Testis (tissue), 2 donors: ENCODE measurements at regions not wholly inside any gene's neighbourhood (a gene's known extent, or its start where the extent isn't known, plus 50 kb on each side); places are given as distances from the start of the nearest gene placed in this dataset.

Experiments used
- DNase-seq: peaks from one replicate; pipeline ENCODE4 v3.0.0-alpha.2; 2019
- H3K27ac ChIP-seq, 2 donors: fragments of 200-600 bp; sonication (generic); one replicate each; pipeline ENCODE4 v1.5.1; 2019
- H3K27me3 ChIP-seq: fragments of 200-600 bp; sonication (generic); one replicate; pipeline ENCODE4 v1.5.1; 2019
- H3K36me3 ChIP-seq: fragments of 200-600 bp; sonication (generic); one replicate; pipeline ENCODE4 v1.5.1; 2017; ENCODE audit warnings: low read depth; ENCODE audit errors: missing control alignments
- H3K4me1 ChIP-seq: fragments of 200-600 bp; sonication (generic); one replicate; pipeline ENCODE4 v1.5.1; 2019
- H3K4me3 ChIP-seq, 2 donors: fragments of 200-600 bp; sonication (generic); one replicate each; pipeline ENCODE4 v1.5.1; 2017 to 2019
- H3K9me3 ChIP-seq: fragments of 200-600 bp; sonication (generic); one replicate; pipeline ENCODE4 v1.5.1; 2017
- CTCF ChIP-seq, 3 experiments: fragments of 450-650 bp in 2 of 3; fragments of 200-600 bp in 1 of 3; sonication (generic) in 1 of 3; IDR thresholded peaks; one replicate each; pipeline ENCODE4 v1.5.1; 2016 to 2019; ENCODE audit warnings: antibody characterized with exemption in 3 of 3, mild to moderate bottlenecking in 2 of 3, moderate library complexity in 1 of 3
- POLR2A ChIP-seq: fragments of 450-650 bp; IDR thresholded peaks from one replicate; pipeline ENCODE4 v1.6.1; 2017; ENCODE audit warnings: antibody characterized with exemption, mild to moderate bottlenecking, moderate library complexity
- WGBS, 2 donors: methylation state at CpG; one replicate each; pipeline ENCODE4 v1.1.5; 2018; 5-methylcytosine and 5-hydroxymethylcytosine counted together
- intact Hi-C: fragments of 100-400 bp; cut with DNase I; formaldehyde crosslinking; loops from one replicate; pipeline ENCODE4 v1.15.1; 2023; ENCODE audit warnings: low total_unique reads

- Histone ChIP-seq H3K36me3 (no peaks in the 10 kb centered on the region), H3K27me3 (no peaks in the 10 kb centered on the region), H3K9me3 (no peaks in the 10 kb centered on the region), H3K27ac (no peak overlapping the region), H3K4me1 (no peaks in the 10 kb centered on the region), H3K4me3 (no peak overlapping the region)
- TF ChIP-seq CTCF (IDR thresholded peaks at IDR 0.05), result no peak
- intact Hi-C loops, result no loop called here
- no peak for DNase-seq
Measured at GRCh38 chr13:89474432-89474831, 1803.3 kb downstream of the SLITRK5 start.

- DNase-seq, result no peak
- Histone ChIP-seq H3K9me3 (no peaks in the 10 kb centered on the region), H3K4me3 (no peak overlapping the region), H3K4me1 (no peaks in the 10 kb centered on the region), H3K27me3 (no peaks in the 10 kb centered on the region), H3K36me3 (no peaks in the 10 kb centered on the region), H3K27ac (no peak overlapping the region)
- WGBS, 2 donors, result 67 to 83% methylated on average over 1 of the region's 1 CpG
- TF ChIP-seq CTCF (IDR thresholded peaks at IDR 0.05), result no peak
- no peak for TF ChIP-seq POLR2A
- intact Hi-C loops, result no loop called here
Measured at GRCh38 chr13:89486065-89486464, 1814.9 kb downstream of the SLITRK5 start.

DNA sequence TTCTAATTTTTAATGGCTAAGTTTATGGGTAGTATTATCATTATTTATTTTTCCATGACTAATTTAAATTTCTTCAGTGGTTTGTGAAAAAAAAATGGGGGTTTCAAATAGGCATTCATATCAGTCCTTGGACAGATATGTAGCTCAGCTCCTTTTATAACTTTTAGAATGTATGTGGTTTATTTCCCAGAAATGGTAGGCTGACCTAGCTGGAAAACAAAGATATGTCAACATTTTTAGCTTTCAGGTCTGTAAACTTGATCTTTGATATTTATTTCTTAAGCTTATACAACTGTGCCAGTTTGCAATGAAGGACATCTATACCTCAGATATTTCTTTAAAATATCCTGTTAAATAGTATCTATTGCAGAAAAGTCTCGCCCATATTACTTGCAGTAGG is 1815.5 kb downstream of the SLITRK5 start:
- TF ChIP-seq POLR2A (no peak), CTCF (IDR thresholded peaks at IDR 0.05) (no peak)
- Histone ChIP-seq H3K9me3 (no peaks in the 10 kb centered on the region), H3K27ac (no peak overlapping the region), H3K4me1 (no peaks in the 10 kb centered on the region), H3K4me3 (no peak overlapping the region), H3K27me3 (no peaks in the 10 kb centered on the region), H3K36me3 (no peaks in the 10 kb centered on the region)
- intact Hi-C loops, result no loop called here
- WGBS, 2 donors, result 84 to 92% methylated on average over 1 of the region's 1 CpG
- no peak for DNase-seq

- intact Hi-C loops, result no loop called here
- H3K4me1 ChIP-seq, result no peaks in the 10 kb centered on the region
- no peaks in the 10 kb centered on the region for H3K36me3 ChIP-seq
- no peak overlapping the region for H3K4me3 ChIP-seq
- DNase-seq, result no peak
- H3K27ac ChIP-seq, result no peak overlapping the region
- TF ChIP-seq CTCF (IDR thresholded peaks at IDR 0.05) (no peak), POLR2A (no peak)
- 96 to 100% methylated on average over 1 of the region's 1 CpG for WGBS, 2 donors
- H3K27me3 ChIP-seq, result no peaks in the 10 kb centered on the region
- no peaks in the 10 kb centered on the region for H3K9me3 ChIP-seq
Measured at GRCh38 chr13:89490661-89491060, 1819.5 kb downstream of the SLITRK5 start.

DNA sequence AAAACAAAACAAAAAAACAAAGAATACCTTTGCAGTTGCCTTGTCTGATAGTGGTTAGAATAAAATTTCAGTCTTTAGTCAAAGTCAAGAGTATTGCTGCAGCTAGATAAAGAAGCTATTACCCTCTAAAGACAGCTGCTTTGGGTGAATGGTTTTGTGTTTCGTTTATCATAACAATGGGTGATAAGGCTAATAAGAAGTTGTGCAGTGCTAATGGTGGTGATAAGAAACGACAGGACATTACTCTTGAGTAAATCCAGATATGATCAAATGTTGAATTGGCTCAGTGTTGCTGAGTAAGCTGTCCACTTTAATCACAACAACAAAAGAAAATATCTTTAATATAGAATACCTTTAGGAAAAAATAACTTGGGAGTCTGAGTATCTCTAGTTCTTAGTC is 1825.3 kb downstream of the SLITRK5 start:
- Histone ChIP-seq H3K36me3 (no peaks in the 10 kb centered on the region), H3K27ac (no peak overlapping the region), H3K4me1 (no peaks in the 10 kb centered on the region), H3K4me3 (no peak overlapping the region), H3K9me3 (no peaks in the 10 kb centered on the region), H3K27me3 (no peaks in the 10 kb centered on the region)
- intact Hi-C loops, result no loop called here
- no peak for DNase-seq
- TF ChIP-seq CTCF (IDR thresholded peaks at IDR 0.05), result no peak
- no peak for TF ChIP-seq POLR2A
- WGBS, 2 donors, result 39 to 48% methylated on average over 2 of the region's 2 CpGs
